ENCODE measurements at regions not wholly inside any gene's neighbourhood (a gene's known extent, or its start where the extent isn't known, plus 50 kb on each side); places are given as distances from the start of the nearest gene placed in this dataset.
A peak's percentile ranks its signal among the peaks of the same experiment; 100 is the strongest.

DNA sequence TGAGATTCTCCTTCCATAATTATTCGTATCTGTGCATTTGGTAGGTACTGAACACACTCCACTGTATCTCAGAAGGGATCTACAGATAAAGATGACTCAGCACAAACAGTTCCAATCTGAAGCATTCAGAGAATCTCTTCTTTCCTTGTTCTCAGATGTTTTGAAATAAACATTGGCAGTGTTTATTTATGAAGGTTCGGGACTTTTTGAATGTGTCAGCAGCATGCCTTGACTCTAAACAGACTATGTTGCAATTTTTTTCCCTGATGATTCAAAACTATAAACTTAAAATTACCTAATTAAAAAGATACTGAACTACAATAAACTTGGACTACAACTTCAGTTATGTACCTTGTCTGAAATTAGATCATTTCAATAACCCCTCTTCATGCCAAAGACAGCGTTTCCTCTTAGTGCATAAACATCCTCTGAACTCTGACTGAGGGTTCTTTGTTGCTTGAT lies 612.9 kb upstream of the TBL1XR1 start:
- BruUV-seq (replicated peaks): no TSS peak

DNA sequence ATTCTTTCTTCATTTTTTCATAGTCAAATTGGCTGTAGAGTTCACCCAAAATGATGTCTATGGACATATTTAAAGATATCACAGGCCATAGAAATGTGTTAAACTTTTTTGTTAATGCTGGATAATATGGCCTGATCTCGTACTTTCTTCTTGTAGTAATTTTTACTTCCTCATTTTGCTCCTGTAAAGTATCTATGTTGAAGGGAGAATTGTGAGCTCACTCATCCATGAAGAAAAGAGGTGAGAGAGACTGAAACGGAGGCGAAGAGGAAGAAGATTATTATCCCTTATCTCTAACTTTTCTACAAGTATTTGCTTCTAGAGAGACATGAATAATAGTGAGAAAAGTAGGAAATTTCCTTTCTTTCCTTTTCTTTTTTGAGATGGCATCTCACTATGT lies 613.8 kb upstream of the TBL1XR1 start:
- BruUV-seq (replicated peaks): no TSS peak

More for the DNA sequence above, 612.9 kb upstream of the TBL1XR1 start:
- H2AFZ ChIP-seq (ENCODE audit: low read length): no peak overlapping the region
- no peaks in the 10 kb centered on the region for H3K27me3 ChIP-seq (ENCODE audit: low read length)
- no peaks in the 10 kb centered on the region for H3K9me2 ChIP-seq (replicated peaks; ENCODE audit: low read length)
- no peak overlapping the region for H3K4me3 ChIP-seq (ENCODE audit: low read length)
- H4K20me1 ChIP-seq (ENCODE audit: low read length): no peaks in the 10 kb centered on the region
- TF ChIP-seq EZH2phosphoT487 (IDR thresholded peaks at IDR 0.05; ENCODE audit: borderline replicate concordance, low read length): no peak
- no peak for TF ChIP-seq EZH2 (IDR thresholded peaks at IDR 0.05; ENCODE audit: low read length, unreplicated experiment)
- TF ChIP-seq, protein P1, sequence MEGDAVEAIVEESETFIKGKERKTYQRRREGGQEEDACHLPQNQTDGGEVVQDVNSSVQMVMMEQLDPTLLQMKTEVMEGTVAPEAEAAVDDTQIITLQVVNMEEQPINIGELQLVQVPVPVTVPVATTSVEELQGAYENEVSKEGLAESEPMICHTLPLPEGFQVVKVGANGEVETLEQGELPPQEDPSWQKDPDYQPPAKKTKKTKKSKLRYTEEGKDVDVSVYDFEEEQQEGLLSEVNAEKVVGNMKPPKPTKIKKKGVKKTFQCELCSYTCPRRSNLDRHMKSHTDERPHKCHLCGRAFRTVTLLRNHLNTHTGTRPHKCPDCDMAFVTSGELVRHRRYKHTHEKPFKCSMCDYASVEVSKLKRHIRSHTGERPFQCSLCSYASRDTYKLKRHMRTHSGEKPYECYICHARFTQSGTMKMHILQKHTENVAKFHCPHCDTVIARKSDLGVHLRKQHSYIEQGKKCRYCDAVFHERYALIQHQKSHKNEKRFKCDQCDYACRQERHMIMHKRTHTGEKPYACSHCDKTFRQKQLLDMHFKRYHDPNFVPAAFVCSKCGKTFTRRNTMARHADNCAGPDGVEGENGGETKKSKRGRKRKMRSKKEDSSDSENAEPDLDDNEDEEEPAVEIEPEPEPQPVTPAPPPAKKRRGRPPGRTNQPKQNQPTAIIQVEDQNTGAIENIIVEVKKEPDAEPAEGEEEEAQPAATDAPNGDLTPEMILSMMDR (conservative IDR thresholded peaks at IDR 0.05; ENCODE audit: low read depth, low read length): no peak
- ATAC-seq: peak; percentile 93
- H3K79me2 ChIP-seq (ENCODE audit: low read length): no peaks in the 10 kb centered on the region
- DNase-seq: peak; percentile 95
- intact Hi-C loops (cut with micrococcal nuclease): loop anchor here (1.0 to 10.0 kb wide), 6 partner anchors 118 to 448 kb away; no protein-coding TSS in a partner anchor
- POLR2A ChIA-PET (ENCODE audit: unreplicated experiment): no interaction called here
- H3K36me3 ChIP-seq (ENCODE audit: low read depth, low read length): no peaks in the 10 kb centered on the region
- H3K4me2 ChIP-seq (ENCODE audit: low read length): peak overlapping the region; percentile 45
- no peaks in the 10 kb centered on the region for H3K9me3 ChIP-seq (ENCODE audit: low read length)
- peaks cover 30% of the 10 kb centered on the region for H3K4me1 ChIP-seq (ENCODE audit: insufficient read depth, low read length)
- no peaks in the 10 kb centered on the region for H3F3A ChIP-seq (ENCODE audit: low read length, unreplicated experiment)
- H3K9ac ChIP-seq (ENCODE audit: low read length): no peak overlapping the region; the same call in 1 of the 2 replicates
- CTCF ChIA-PET: no interaction called here
- peak overlapping the region; percentile 53 for H3K27ac ChIP-seq (ENCODE audit: low read length)

DNA sequence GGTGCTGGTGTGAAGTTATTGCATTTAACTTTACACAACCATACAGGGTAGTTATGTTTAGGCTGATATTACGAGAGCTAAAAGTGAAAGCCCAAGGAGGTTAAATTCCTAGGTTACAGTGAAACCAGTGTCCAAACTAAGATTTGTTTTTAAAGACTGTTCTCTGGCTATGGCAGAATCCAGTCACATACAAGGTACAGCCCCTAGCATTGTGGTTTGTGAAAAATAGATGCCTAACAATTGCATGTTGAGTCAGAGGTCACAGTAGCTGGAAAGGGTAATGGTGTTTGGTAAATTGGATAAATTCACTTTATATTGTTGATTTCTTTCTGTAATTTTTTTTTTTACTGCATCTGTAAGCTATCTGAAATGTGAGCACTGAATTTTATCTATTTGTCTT lies 614.6 kb upstream of the TBL1XR1 start:
- Histone ChIP-seq H3K9me2 (replicated peaks; ENCODE audit: low read length) (no peaks in the 10 kb centered on the region), H3K4me3 (ENCODE audit: low read length) (no peak overlapping the region), H3K27me3 (ENCODE audit: low read length) (no peaks in the 10 kb centered on the region), H3K4me1 (ENCODE audit: insufficient read depth, low read length) (peaks cover 40% of the 10 kb centered on the region), H4K20me1 (ENCODE audit: low read length) (no peaks in the 10 kb centered on the region), H2AFZ (ENCODE audit: low read length) (no peak overlapping the region), H3K79me2 (ENCODE audit: low read length) (no peaks in the 10 kb centered on the region), H3F3A (ENCODE audit: low read length, unreplicated experiment) (no peaks in the 10 kb centered on the region), H3K9ac (ENCODE audit: low read length) (no peak overlapping the region), H3K27ac (ENCODE audit: low read length) (no peak overlapping the region), H3K9me3 (ENCODE audit: low read length) (no peaks in the 10 kb centered on the region), H3K4me2 (ENCODE audit: low read length) (no peak overlapping the region), H3K36me3 (ENCODE audit: low read depth, low read length) (no peaks in the 10 kb centered on the region)
- ChIA-PET CTCF (no interaction called here), POLR2A (ENCODE audit: unreplicated experiment) (no interaction called here)
- BruUV-seq (replicated peaks): no TSS peak
- no peak for TF ChIP-seq EZH2 (IDR thresholded peaks at IDR 0.05; ENCODE audit: low read length, unreplicated experiment)
- TF ChIP-seq, protein P1 (conservative IDR thresholded peaks at IDR 0.05; ENCODE audit: low read depth, low read length): no peak
- TF ChIP-seq EZH2phosphoT487 (IDR thresholded peaks at IDR 0.05; ENCODE audit: borderline replicate concordance, low read length): no peak
- DNase-seq (peak; percentile 21), ATAC-seq (no peak)
- intact Hi-C loops (cut with micrococcal nuclease): loop anchor here (5.0 to 10.0 kb wide), 4 partner anchors 217 to 450 kb away; no protein-coding TSS in a partner anchor

More for the DNA sequence above, 613.8 kb upstream of the TBL1XR1 start:
- no peak overlapping the region for H2AFZ ChIP-seq (ENCODE audit: low read length)
- H3K4me1 ChIP-seq (ENCODE audit: insufficient read depth, low read length): peaks cover 33% of the 10 kb centered on the region
- H3F3A ChIP-seq (ENCODE audit: low read length, unreplicated experiment): no peaks in the 10 kb centered on the region
- H3K79me2 ChIP-seq (ENCODE audit: low read length): no peaks in the 10 kb centered on the region
- H3K4me2 ChIP-seq (ENCODE audit: low read length): no peak overlapping the region
- ATAC-seq (no peak), DNase-seq (no peak)
- TF ChIP-seq EZH2 (IDR thresholded peaks at IDR 0.05; ENCODE audit: low read length, unreplicated experiment): no peak
- TF ChIP-seq, protein P1 (conservative IDR thresholded peaks at IDR 0.05; ENCODE audit: low read depth, low read length): no peak
- no peak for TF ChIP-seq EZH2phosphoT487 (IDR thresholded peaks at IDR 0.05; ENCODE audit: borderline replicate concordance, low read length)
- H3K9me2 ChIP-seq (replicated peaks; ENCODE audit: low read length): no peaks in the 10 kb centered on the region
- no peaks in the 10 kb centered on the region for H3K27me3 ChIP-seq (ENCODE audit: low read length)
- POLR2A ChIA-PET (ENCODE audit: unreplicated experiment): no interaction called here
- no peak overlapping the region for H3K9ac ChIP-seq (ENCODE audit: low read length)
- H3K4me3 ChIP-seq (ENCODE audit: low read length): no peak overlapping the region
- H3K9me3 ChIP-seq (ENCODE audit: low read length): no peaks in the 10 kb centered on the region
- no peaks in the 10 kb centered on the region for H4K20me1 ChIP-seq (ENCODE audit: low read length)
- CTCF ChIA-PET: no interaction called here
- intact Hi-C loops (cut with micrococcal nuclease): loop anchor here (5.0 to 10.0 kb wide), 4 partner anchors 216 to 449 kb away; no protein-coding TSS in a partner anchor
- no peaks in the 10 kb centered on the region for H3K36me3 ChIP-seq (ENCODE audit: low read depth, low read length)
- no peak overlapping the region for H3K27ac ChIP-seq (ENCODE audit: low read length)

Measured in PC-3 (cell line).